22Rv1 (cell line): ENCODE measurements at regions not wholly inside any gene's neighbourhood (a gene's known extent, or its start where the extent isn't known, plus 50 kb on each side); places are given as distances from the start of the nearest gene placed in this dataset.

Experiments used
- ZFX ChIP-seq: fragments of 450-650 bp; IDR thresholded peaks from 2 replicates; pipeline ENCODE4 v1.6.1; 2017; ENCODE audit warnings: antibody characterized with exemption, borderline replicate concordance
- TF ChIP-seq, protein P1 (sequence below): fragments of 450-650 bp; IDR thresholded peaks from 2 replicates; pipeline ENCODE4 v1.5.1; 2017; ENCODE audit warnings: mild to moderate bottlenecking

DNA sequence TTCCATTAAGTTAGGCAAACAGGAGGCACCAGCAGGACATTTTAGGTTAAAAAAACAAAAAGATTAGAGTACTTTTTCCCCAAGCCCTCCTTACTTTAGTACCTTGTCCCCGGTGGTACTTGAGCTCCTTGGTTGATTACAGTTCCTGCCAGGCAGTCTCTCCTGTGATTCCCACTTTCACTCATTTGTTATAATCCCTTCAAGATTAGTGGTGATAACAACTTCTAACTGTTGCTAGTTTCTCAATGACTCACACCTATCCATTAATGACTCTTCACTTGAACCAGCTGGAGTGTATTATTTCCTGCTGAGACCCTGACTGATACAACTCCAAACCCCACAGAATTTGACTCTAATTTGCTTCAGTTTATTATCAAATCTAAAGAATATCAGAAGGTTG lies 765.0 kb upstream of the DIAPH2 start:
- TF ChIP-seq, protein P1, sequence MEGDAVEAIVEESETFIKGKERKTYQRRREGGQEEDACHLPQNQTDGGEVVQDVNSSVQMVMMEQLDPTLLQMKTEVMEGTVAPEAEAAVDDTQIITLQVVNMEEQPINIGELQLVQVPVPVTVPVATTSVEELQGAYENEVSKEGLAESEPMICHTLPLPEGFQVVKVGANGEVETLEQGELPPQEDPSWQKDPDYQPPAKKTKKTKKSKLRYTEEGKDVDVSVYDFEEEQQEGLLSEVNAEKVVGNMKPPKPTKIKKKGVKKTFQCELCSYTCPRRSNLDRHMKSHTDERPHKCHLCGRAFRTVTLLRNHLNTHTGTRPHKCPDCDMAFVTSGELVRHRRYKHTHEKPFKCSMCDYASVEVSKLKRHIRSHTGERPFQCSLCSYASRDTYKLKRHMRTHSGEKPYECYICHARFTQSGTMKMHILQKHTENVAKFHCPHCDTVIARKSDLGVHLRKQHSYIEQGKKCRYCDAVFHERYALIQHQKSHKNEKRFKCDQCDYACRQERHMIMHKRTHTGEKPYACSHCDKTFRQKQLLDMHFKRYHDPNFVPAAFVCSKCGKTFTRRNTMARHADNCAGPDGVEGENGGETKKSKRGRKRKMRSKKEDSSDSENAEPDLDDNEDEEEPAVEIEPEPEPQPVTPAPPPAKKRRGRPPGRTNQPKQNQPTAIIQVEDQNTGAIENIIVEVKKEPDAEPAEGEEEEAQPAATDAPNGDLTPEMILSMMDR, result no peak
- TF ChIP-seq ZFX, result no peak
